ENCODE measurements at regions not wholly inside any gene's neighbourhood (a gene's known extent, or its start where the extent isn't known, plus 50 kb on each side); places are given as distances from the start of the nearest gene placed in this dataset.

GRCh38 chr2:16466133-16466820, 199.4 kb downstream of the CYRIA start:
- Histone ChIP-seq H3K4me3 (no peak overlapping the region), H3K27me3 (no peaks in the 10 kb centered on the region), H3K27ac (no peak overlapping the region), H3K36me3 (no peaks in the 10 kb centered on the region), H3K9me3 (no peaks in the 10 kb centered on the region), H3K4me1 (no peaks in the 10 kb centered on the region)
- DNase-seq (ENCODE audit: low spot score): no peak
- no peak for TF ChIP-seq CTCF (IDR thresholded peaks at IDR 0.05)

GRCh38 chr2:16464641-16465040, 201.0 kb downstream of the CYRIA start:
- DNase-seq (ENCODE audit: low spot score): no peak
- H3K27me3 ChIP-seq: no peaks in the 10 kb centered on the region
- H3K27ac ChIP-seq: no peak overlapping the region
- H3K4me1 ChIP-seq: no peaks in the 10 kb centered on the region
- no peak overlapping the region for H3K4me3 ChIP-seq
- no peaks in the 10 kb centered on the region for H3K36me3 ChIP-seq
- no peaks in the 10 kb centered on the region for H3K9me3 ChIP-seq
- no peak for TF ChIP-seq CTCF (IDR thresholded peaks at IDR 0.05)

GRCh38 chr2:16462958-16463357, 202.7 kb downstream of the CYRIA start:
- Histone ChIP-seq H3K27ac (no peak overlapping the region), H3K27me3 (no peaks in the 10 kb centered on the region), H3K4me3 (no peak overlapping the region), H3K4me1 (no peaks in the 10 kb centered on the region), H3K9me3 (no peaks in the 10 kb centered on the region), H3K36me3 (no peaks in the 10 kb centered on the region)
- no peak for DNase-seq (ENCODE audit: low spot score)
- TF ChIP-seq CTCF (IDR thresholded peaks at IDR 0.05): no peak

GRCh38 chr2:16461672-16462071, 204.0 kb downstream of the CYRIA start:
- DNase-seq (ENCODE audit: low spot score): no peak
- TF ChIP-seq CTCF (IDR thresholded peaks at IDR 0.05): no peak

GRCh38 chr2:16459606-16460005, 206.0 kb downstream of the CYRIA start:
- TF ChIP-seq CTCF (IDR thresholded peaks at IDR 0.05): no peak
- no peaks in the 10 kb centered on the region for H3K9me3 ChIP-seq
- H3K4me1 ChIP-seq: no peaks in the 10 kb centered on the region
- no peaks in the 10 kb centered on the region for H3K36me3 ChIP-seq
- no peaks in the 10 kb centered on the region for H3K27me3 ChIP-seq
- no peak overlapping the region for H3K27ac ChIP-seq
- no peak for DNase-seq (ENCODE audit: low spot score)
- no peak overlapping the region for H3K4me3 ChIP-seq

More at GRCh38 chr2:16461672-16462071, 204.0 kb downstream of the CYRIA start:
- Histone ChIP-seq H3K36me3 (no peaks in the 10 kb centered on the region), H3K27me3 (no peaks in the 10 kb centered on the region), H3K9me3 (no peaks in the 10 kb centered on the region), H3K27ac (no peak overlapping the region), H3K4me1 (no peaks in the 10 kb centered on the region), H3K4me3 (no peak overlapping the region)

GRCh38 chr2:16454621-16455020, 211.0 kb downstream of the CYRIA start:
- H3K27me3 ChIP-seq: no peaks in the 10 kb centered on the region
- no peaks in the 10 kb centered on the region for H3K36me3 ChIP-seq
- no peaks in the 10 kb centered on the region for H3K9me3 ChIP-seq
- H3K4me3 ChIP-seq: no peak overlapping the region
- no peak for TF ChIP-seq CTCF (IDR thresholded peaks at IDR 0.05)
- no peaks in the 10 kb centered on the region for H3K4me1 ChIP-seq
- no peak overlapping the region for H3K27ac ChIP-seq
- DNase-seq (ENCODE audit: low spot score): no peak
